HepG2 (cell line): ENCODE measurements at regions not wholly inside any gene's neighbourhood (a gene's known extent, or its start where the extent isn't known, plus 50 kb on each side); places are given as distances from the start of the nearest gene placed in this dataset.

Experiments used
- CHD2 ChIP-seq: IDR thresholded peaks from 2 replicates; pipeline ENCODE4 v1.6.1; 2011; ENCODE audit warnings: low read depth, low read length, improper control_type of control experiment
- CTCF ChIP-seq: sonication (generic); formaldehyde crosslinking; IDR thresholded peaks from 2 replicates; pipeline ENCODE4 v1.5.0; 2020; ENCODE audit warnings: mild to moderate bottlenecking, missing genetic modification reagents, moderate library complexity
- ISL2 ChIP-seq: sonication (generic); formaldehyde crosslinking; IDR thresholded peaks from 2 replicates; pipeline ENCODE4 v1.5.0; 2020; ENCODE audit warnings: missing genetic modification reagents
- JUND ChIP-seq: sonication (generic); formaldehyde crosslinking; IDR thresholded peaks from 2 replicates; pipeline ENCODE4 v1.8.0; 2022; ENCODE audit warnings: mild to moderate bottlenecking, missing genetic modification reagents
- PATZ1 ChIP-seq: sonication (generic); formaldehyde crosslinking; IDR thresholded peaks from 2 replicates; pipeline ENCODE4 v1.4.0; 2020; ENCODE audit warnings: missing genetic modification reagents
- TEAD2 ChIP-seq: sonication (generic); formaldehyde crosslinking; IDR thresholded peaks from 2 replicates; pipeline ENCODE4 v1.9.0; 2021; ENCODE audit warnings: missing genetic modification reagents
- ZBTB44 ChIP-seq: sonication (generic); formaldehyde crosslinking; IDR thresholded peaks from 2 replicates; pipeline ENCODE4 v1.4.0; 2020; ENCODE audit warnings: missing genetic modification reagents
- ZNF446 ChIP-seq: sonication (generic); formaldehyde crosslinking; IDR thresholded peaks from 2 replicates; pipeline ENCODE4 v1.5.0; 2020; ENCODE audit warnings: mild to moderate bottlenecking, missing genetic modification reagents

- no peak for TF ChIP-seq ZBTB44 (CRISPR knock-in tag)
- no peak for TF ChIP-seq PATZ1 (CRISPR knock-in tag)
- TF ChIP-seq JUND (CRISPR knock-in tag) = no peak
- no peak for TF ChIP-seq ISL2 (CRISPR knock-in tag)
- no peak for TF ChIP-seq ZNF446 (CRISPR knock-in tag)
- no peak for TF ChIP-seq CTCF
- no peak for TF ChIP-seq CHD2
- TF ChIP-seq TEAD2 (CRISPR knock-in tag) = no peak
Measured at GRCh38 chr13:28579322-28579721, 79.6 kb upstream of the POMP start.
